ENCODE measurements at regions not wholly inside any gene's neighbourhood (a gene's known extent, or its start where the extent isn't known, plus 50 kb on each side); places are given as distances from the start of the nearest gene placed in this dataset.

GRCh38 chr2:47653036-47653435 is 82.3 kb upstream of the KCNK12 start:
- no peak for DNase-seq
- H3K9me3 ChIP-seq = no peaks in the 10 kb centered on the region
- H3K4me3 ChIP-seq (ENCODE audit: low read depth, low read length) = no peak overlapping the region
- no peaks in the 10 kb centered on the region for H3K9me3 Mint-ChIP-seq (ENCODE audit: unreplicated experiment)
- H3K4me1 Mint-ChIP-seq (ENCODE audit: low read depth, unreplicated experiment) = no peaks in the 10 kb centered on the region
- H3K4me1 ChIP-seq = peaks cover 7% of the 10 kb centered on the region; the same call in 1 of the 2 replicates
- ChIA-PET CTCF (interaction anchor here (1.1 kb wide), 1 partner anchor 116 kb away, joined by 3 read pairs; no protein-coding TSS in a partner anchor), POLR2A (no interaction called here)
- no peaks in the 10 kb centered on the region for H3K36me3 Mint-ChIP-seq (ENCODE audit: insufficient read depth, unreplicated experiment)
- no TSS peak for BruUV-seq (replicated peaks)
- no peak overlapping the region for H3K4me3 Mint-ChIP-seq (ENCODE audit: unreplicated experiment)
- TF ChIP-seq CTCF (IDR thresholded peaks at IDR 0.05; ENCODE audit: insufficient read depth in 1 of 2, low read depth in 1 of 2, low read length in 1 of 2, severe bottlenecking in 1 of 2, unreplicated experiment in 1 of 2) = no peak
- no peak overlapping the region for H3K27ac Mint-ChIP-seq (ENCODE audit: unreplicated experiment)
- no peaks in the 10 kb centered on the region for H3K27me3 Mint-ChIP-seq (ENCODE audit: insufficient read depth, unreplicated experiment)
- H3K36me3 ChIP-seq (ENCODE audit: control insufficient read depth, insufficient read depth, low read length) = no peaks in the 10 kb centered on the region
- intact Hi-C loops (cut with micrococcal nuclease; ENCODE audit: unreplicated experiment) = loop anchor here (10.0 kb wide), 1 partner anchor 112 kb away; no protein-coding TSS in a partner anchor
- no peaks in the 10 kb centered on the region for H3K27me3 ChIP-seq (replicated peaks; ENCODE audit: control insufficient read depth, insufficient read depth, low read length)

GRCh38 chr2:47652061-47652690 is 81.4 kb upstream of the KCNK12 start:
- H3K36me3 Mint-ChIP-seq (ENCODE audit: insufficient read depth, unreplicated experiment) = no peaks in the 10 kb centered on the region
- TF ChIP-seq CTCF (IDR thresholded peaks at IDR 0.05; ENCODE audit: insufficient read depth in 1 of 2, low read depth in 1 of 2, low read length in 1 of 2, severe bottlenecking in 1 of 2, unreplicated experiment in 1 of 2) = no peak

GRCh38 chr2:47651296-47651695 is 80.5 kb upstream of the KCNK12 start:
- no peak overlapping the region for H3K27ac Mint-ChIP-seq (ENCODE audit: unreplicated experiment)
- no peaks in the 10 kb centered on the region for H3K36me3 Mint-ChIP-seq (ENCODE audit: insufficient read depth, unreplicated experiment)
- H3K4me1 Mint-ChIP-seq (ENCODE audit: low read depth, unreplicated experiment) = no peaks in the 10 kb centered on the region
- BruUV-seq (replicated peaks) = no TSS peak
- no peaks in the 10 kb centered on the region for H3K9me3 Mint-ChIP-seq (ENCODE audit: unreplicated experiment)
- no peaks in the 10 kb centered on the region for H3K9me3 ChIP-seq
- peaks cover 7% of the 10 kb centered on the region; the same call in 1 of the 2 replicates for H3K4me1 ChIP-seq
- H3K4me3 Mint-ChIP-seq (ENCODE audit: unreplicated experiment) = no peak overlapping the region
- no peaks in the 10 kb centered on the region for H3K36me3 ChIP-seq (ENCODE audit: control insufficient read depth, insufficient read depth, low read length)
- no peak for DNase-seq
- ChIA-PET POLR2A (no interaction called here), CTCF (no interaction called here)
- no peaks in the 10 kb centered on the region for H3K27me3 ChIP-seq (replicated peaks; ENCODE audit: control insufficient read depth, insufficient read depth, low read length)
- intact Hi-C loops (cut with micrococcal nuclease; ENCODE audit: unreplicated experiment) = loop anchor here (10.0 kb wide), 1 partner anchor 114 kb away; no protein-coding TSS in a partner anchor
- TF ChIP-seq CTCF (IDR thresholded peaks at IDR 0.05; ENCODE audit: insufficient read depth in 1 of 2, low read depth in 1 of 2, low read length in 1 of 2, severe bottlenecking in 1 of 2, unreplicated experiment in 1 of 2) = no peak
- no peak overlapping the region for H3K4me3 ChIP-seq (ENCODE audit: low read depth, low read length)
- no peaks in the 10 kb centered on the region for H3K27me3 Mint-ChIP-seq (ENCODE audit: insufficient read depth, unreplicated experiment)

More at GRCh38 chr2:47652061-47652690, 81.4 kb upstream of the KCNK12 start:
- CTCF ChIA-PET = no interaction called here
- BruUV-seq (replicated peaks) = no TSS peak
- Histone ChIP-seq H3K9me3 (no peaks in the 10 kb centered on the region), H3K4me3 (ENCODE audit: low read depth, low read length) (no peak overlapping the region), H3K27me3 (replicated peaks; ENCODE audit: control insufficient read depth, insufficient read depth, low read length) (no peaks in the 10 kb centered on the region), H3K4me1 (peaks cover 7% of the 10 kb centered on the region; the same call in 1 of the 2 replicates), H3K36me3 (ENCODE audit: control insufficient read depth, insufficient read depth, low read length) (no peaks in the 10 kb centered on the region)
- H3K4me3 Mint-ChIP-seq (ENCODE audit: unreplicated experiment) = no peak overlapping the region
- no peak for DNase-seq
- intact Hi-C loops (cut with micrococcal nuclease; ENCODE audit: unreplicated experiment) = loop anchor here (10.0 kb wide), 1 partner anchor 113 kb away; no protein-coding TSS in a partner anchor
- H3K27ac Mint-ChIP-seq (ENCODE audit: unreplicated experiment) = no peak overlapping the region
- no peaks in the 10 kb centered on the region for H3K9me3 Mint-ChIP-seq (ENCODE audit: unreplicated experiment)
- no peaks in the 10 kb centered on the region for H3K4me1 Mint-ChIP-seq (ENCODE audit: low read depth, unreplicated experiment)
- POLR2A ChIA-PET = no interaction called here
- no peaks in the 10 kb centered on the region for H3K27me3 Mint-ChIP-seq (ENCODE audit: insufficient read depth, unreplicated experiment)
